GM12878 (cell line): ENCODE measurements at regions not wholly inside any gene's neighbourhood (a gene's known extent, or its start where the extent isn't known, plus 50 kb on each side); places are given as distances from the start of the nearest gene placed in this dataset.

Source experiments
- ATAC-seq: fragments of 200-7000 bp; cut with Tn5 transposase; 3 replicates; pipeline ENCODE4 v1.9.1; 2020; ENCODE audit warnings: mild to moderate bottlenecking, moderate library complexity
- BruUV-seq: library from RNA; stranded (reverse); fragments of 400-500 nt; replicated peaks from 2 replicates; lab custom pipeline; 2021; lab: Mats Ljungman, UMichigan
- CTCF ChIA-PET: fragments of 300-600 bp; sonication (Branson Sonifier 250); formaldehyde crosslinking; extraction: SDS; loops from one replicate; lab custom pipeline; 2021; ENCODE audit warnings: inconsistent platforms; lab: Yijun Ruan, JAX
- POLR2A ChIA-PET: fragments of 350-600 bp; formaldehyde crosslinking; extraction: SDS; loops from one replicate; lab custom pipeline; 2021; ENCODE audit warnings: inconsistent platforms; lab: Charles Lee
- RAD21 ChIA-PET: fragments of 300-600 bp; sonication (Branson Sonifier 250); formaldehyde crosslinking; loops from one replicate; lab custom pipeline; 2023; ENCODE audit warnings: antibody characterized with exemption; ENCODE audit not compliant: unreplicated experiment; lab: Charles Lee
- SMC1A ChIA-PET: fragments of 300-600 bp; sonication (Branson Sonifier 250); formaldehyde crosslinking; loops from one replicate; lab custom pipeline; 2023; ENCODE audit not compliant: unreplicated experiment, uncharacterized antibody; lab: Charles Lee
- DNase-seq: peaks from one replicate; pipeline ENCODE4 v3.0.0-alpha.2; 2011; ENCODE audit warnings: low read depth, low spot score
- FAIRE-seq: peaks from 3 replicates; lab custom pipeline; 2011; peaks lifted over from hg19 to GRCh38; lab: Jason Lieb, UNC
- H2AFZ ChIP-seq: 2 replicates; pipeline ENCODE4 v1.6.0; 2011; ENCODE audit warnings: low read depth, low read length, control low read depth; ENCODE audit not compliant: control insufficient read depth
- H3K27ac ChIP-seq: 2 replicates; pipeline ENCODE4 v1.5.1; 2011; ENCODE audit warnings: control low read depth; ENCODE audit not compliant: control insufficient read depth, insufficient read depth
- H3K27me3 ChIP-seq, 2 experiments: replicated peaks in 1 of 2; 2 replicates each; pipeline versions ENCODE4 v1.6.0 to v1.6.1; 2011; ENCODE audit warnings: low read length in 1 of 2; ENCODE audit not compliant: control insufficient read depth in 2 of 2, insufficient read depth in 2 of 2
- H3K36me3 ChIP-seq, 2 experiments: 2 replicates each; pipeline ENCODE4 v1.5.1; 2011; ENCODE audit warnings: low read length in 1 of 2; ENCODE audit not compliant: control insufficient read depth in 2 of 2, insufficient read depth in 2 of 2
- H3K4me1 ChIP-seq: 2 replicates; pipeline ENCODE4 v1.6.1; 2011; ENCODE audit warnings: mild to moderate bottlenecking, low read length, moderate library complexity, mixed read lengths; ENCODE audit not compliant: control insufficient read depth, insufficient read depth
- H3K4me2 ChIP-seq: 2 replicates; pipeline ENCODE4 v1.6.0; 2011; ENCODE audit warnings: control low read depth; ENCODE audit not compliant: control insufficient read depth, insufficient read depth
- H3K4me3 ChIP-seq: fragments of 200-600 bp; sonication (generic); 2 replicates; pipeline ENCODE4 v1.5.1; 2016
- H3K79me2 ChIP-seq: 2 replicates; pipeline ENCODE4 v1.6.0; 2011; ENCODE audit warnings: low read length; ENCODE audit not compliant: control insufficient read depth, insufficient read depth
- H3K9ac ChIP-seq: 2 replicates; pipeline ENCODE4 v1.8.0; 2011; ENCODE audit warnings: low read length, control low read depth, mixed read lengths; ENCODE audit not compliant: control insufficient read depth, insufficient read depth
- H3K9me3 ChIP-seq: replicated peaks from 3 replicates; pipeline ENCODE4 v1.5.1; 2011; ENCODE audit warnings: mild to moderate bottlenecking, low read length; ENCODE audit not compliant: control insufficient read depth, insufficient read depth
- H4K20me1 ChIP-seq: 2 replicates; pipeline ENCODE4 v1.6.0; 2011; ENCODE audit not compliant: control insufficient read depth, insufficient read depth
- ASH2L ChIP-seq: fragments of 300-600, 200-600 bp; sonication (generic); IDR thresholded peaks from 2 replicates; pipeline ENCODE4 v1.6.1; 2017; ENCODE audit warnings: low read depth, mild to moderate bottlenecking, borderline replicate concordance
- FOS ChIP-seq: IDR thresholded peaks from 3 replicates; pipeline ENCODE4 v1.6.1; 2011; ENCODE audit warnings: borderline replicate concordance; ENCODE audit not compliant: insufficient read length; ENCODE audit errors: extremely low read depth
- FOXK2 ChIP-seq: fragments of 450-650 bp; IDR thresholded peaks from 2 replicates; pipeline ENCODE4 v1.6.1; 2017; ENCODE audit warnings: mild to moderate bottlenecking, moderate library complexity
- HDAC2 ChIP-seq: fragments of 200-600 bp; sonication (generic); IDR thresholded peaks from 2 replicates; pipeline ENCODE4 v1.6.1; 2017
- IKZF1 ChIP-seq: fragments of 450-650 bp; conservative IDR thresholded peaks from 2 replicates; pipeline ENCODE4 v1.6.1; 2017; ENCODE audit warnings: antibody characterized with exemption, mild to moderate bottlenecking
- MEF2B ChIP-seq: fragments of 450-650 bp; IDR thresholded peaks from 2 replicates; pipeline ENCODE4 v1.6.1; 2018; ENCODE audit warnings: mild to moderate bottlenecking, moderate library complexity; ENCODE audit not compliant: partially characterized antibody, poor library complexity, severe bottlenecking
- MXI1 ChIP-seq: fragments of 150-350 bp; IDR thresholded peaks from 2 replicates; pipeline ENCODE4 v1.6.1; 2011; ENCODE audit warnings: low read depth, mild to moderate bottlenecking, inconsistent platforms, low read length, improper control_type of control experiment
- NR2C1 ChIP-seq: fragments of 450-650 bp; IDR thresholded peaks from 2 replicates; pipeline ENCODE4 v1.6.1; 2017; ENCODE audit warnings: antibody characterized with exemption, mild to moderate bottlenecking, moderate library complexity
- NR2F1 ChIP-seq: fragments of 450-650 bp; conservative IDR thresholded peaks from 2 replicates; pipeline ENCODE4 v1.6.1; 2017; ENCODE audit warnings: mild to moderate bottlenecking
- RCOR1 ChIP-seq: conservative IDR thresholded peaks from 2 replicates; pipeline ENCODE4 v1.6.1; 2012; ENCODE audit warnings: low read depth, low read length, improper control_type of control experiment
- SMC3 ChIP-seq: IDR thresholded peaks from 2 replicates; pipeline ENCODE4 v1.6.1; 2011; ENCODE audit warnings: low read length, improper control_type of control experiment, borderline replicate concordance
- SUPT20H ChIP-seq: IDR thresholded peaks from 2 replicates; pipeline ENCODE4 v1.6.1; 2011; ENCODE audit warnings: low read depth, mild to moderate bottlenecking, low read length, moderate library complexity, borderline replicate concordance; ENCODE audit not compliant: control insufficient read depth
- TCF7 ChIP-seq: IDR thresholded peaks from 2 replicates; pipeline ENCODE4 v1.6.1; 2014; ENCODE audit warnings: antibody characterized with exemption, borderline replicate concordance
- WGBS: methylation state at CpG from one replicate; pipeline ENCODE4 v1.1.6; 2016; ENCODE audit warnings: low lambda C conversion rate; ENCODE audit not compliant: insufficient replicate concordance, insufficient coverage; ENCODE audit errors: missing lambda C conversion rate; 5-methylcytosine and 5-hydroxymethylcytosine counted together
- in situ Hi-C: fragments of 300-500 bp; cut with MboI; formaldehyde crosslinking; loops from 9 replicates; pipeline ENCODE4 v1.14.3; 2018; ENCODE audit warnings: mixed read lengths
- intact Hi-C: fragments of 100-400 bp; cut with micrococcal nuclease; formaldehyde crosslinking; loops from one replicate; pipeline ENCODE4 v1.14.2; 2022; ENCODE audit not compliant: unreplicated experiment
- TF ChIP-seq, protein P1 (sequence below): fragments of 450-650 bp; IDR thresholded peaks from 2 replicates; pipeline ENCODE4 v1.6.1; 2017; ENCODE audit warnings: antibody characterized with exemption, mild to moderate bottlenecking, moderate library complexity

DNA sequence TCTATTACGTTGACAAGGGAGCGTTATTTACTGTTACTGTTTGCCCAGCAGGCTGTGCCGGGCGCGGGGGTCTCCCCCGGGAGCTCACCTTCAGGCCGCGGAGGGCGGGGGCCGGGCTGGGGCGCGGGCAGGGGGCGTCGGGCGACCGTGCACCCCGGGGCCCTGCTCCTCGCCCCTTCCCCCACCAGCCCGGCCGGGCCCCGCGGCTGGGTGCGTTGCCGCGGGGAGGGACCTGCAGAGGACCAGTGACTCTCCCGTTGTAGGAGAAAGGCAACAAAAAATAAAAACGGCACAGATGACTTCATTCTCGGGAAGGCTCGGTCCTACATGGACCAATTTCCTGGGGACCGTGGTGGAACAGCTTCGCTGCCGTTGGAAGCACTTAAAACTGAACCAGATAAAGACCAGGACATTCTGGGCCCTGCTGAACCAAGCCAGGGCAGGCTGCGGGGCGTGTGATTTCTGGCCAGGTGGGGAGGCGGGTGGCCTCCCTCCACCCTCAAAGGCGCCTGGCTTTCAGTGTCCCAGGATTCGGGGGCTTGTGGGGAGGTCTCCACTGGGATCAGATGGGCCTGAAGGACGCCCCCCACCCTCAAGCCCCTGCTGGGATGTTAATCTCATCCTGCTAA, 57.4 kb downstream of the IGLL1 start:
- ChIA-PET SMC1A (no interaction called here), CTCF (no interaction called here), RAD21 (no interaction called here), POLR2A (interaction anchor here (1.1 kb wide), 1 partner anchor 244 kb away, joined by 3 read pairs; no protein-coding TSS in a partner anchor)
- H3K4me1 ChIP-seq = 0 out of 2 replicates have a peak, but pooled peaks cover 3% of the 10 kb centered on the region
- intact Hi-C loops = no loop called here
- FAIRE-seq = no peak
- 18% methylated on average over 32 of the region's 38 CpGs for WGBS
- BruUV-seq = no TSS peak
- ATAC-seq = no peak; the same call in 2 of the 3 replicates
- no peak overlapping the region for H3K4me2 ChIP-seq
- no peaks in the 10 kb centered on the region for H3K36me3 ChIP-seq
- no peak overlapping the region for H3K27ac ChIP-seq
- H3K27me3 ChIP-seq = peaks cover 4% of the 10 kb centered on the region in 2 experiments; a peak in 3 of 4 replicates
- H4K20me1 ChIP-seq = no peaks in the 10 kb centered on the region
- no peak overlapping the region; the same call in 1 of the 2 replicates for H3K4me3 ChIP-seq
- H3K9me3 ChIP-seq = no peaks in the 10 kb centered on the region
- TF ChIP-seq ASH2L (no peak), FOXK2 (no peak), TCF7 (no peak)
- DNase-seq = no peak
- H2AFZ ChIP-seq = no peak overlapping the region; the same call in 1 of the 2 replicates
- H3K9ac ChIP-seq = no peak overlapping the region
- H3K79me2 ChIP-seq = no peaks in the 10 kb centered on the region
- in situ Hi-C loops = no loop called here

DNA sequence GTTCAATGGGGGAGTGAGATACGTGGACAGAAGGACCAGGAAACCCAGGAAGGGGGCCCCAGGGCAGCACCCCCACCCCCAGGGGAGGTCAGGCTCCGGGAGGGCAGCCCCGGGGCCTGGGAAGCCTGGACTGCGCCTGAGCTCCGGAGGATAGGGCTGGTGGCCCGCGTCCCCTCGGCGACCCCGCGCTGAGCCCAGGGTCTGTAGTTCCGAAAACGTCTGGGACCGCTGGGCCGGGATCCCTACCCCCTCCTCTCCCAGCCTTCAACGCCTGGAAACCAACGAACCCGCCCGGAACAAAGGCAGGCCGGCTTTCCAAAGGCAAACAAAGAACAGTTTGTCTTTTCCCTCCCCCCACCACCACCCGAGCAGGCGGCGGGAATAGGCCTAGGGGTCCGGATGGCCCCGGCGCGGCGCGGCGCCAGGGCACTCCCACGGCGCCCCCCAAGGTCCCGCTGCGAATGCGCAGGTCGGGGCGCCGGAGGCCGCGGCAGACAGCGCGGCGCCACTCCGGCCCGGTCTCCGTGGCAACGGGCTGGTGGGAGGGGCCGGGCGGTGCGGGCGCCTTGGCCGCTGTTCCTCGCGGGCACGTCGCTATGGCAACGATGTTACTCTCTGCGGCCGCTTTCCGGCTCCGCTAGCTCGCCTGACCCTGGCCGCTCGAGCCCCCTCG, 58.5 kb downstream of the IGLL1 start:
- Histone ChIP-seq H3K4me2 (peak overlapping the region; percentile 93), H3K36me3 (no peaks in the 10 kb centered on the region), H3K27me3 (peaks cover 4% of the 10 kb centered on the region in 2 experiments; a peak in 3 of 4 replicates), H3K9ac (peak overlapping the region; percentile 54; the same call in 1 of the 2 replicates), H2AFZ (peak overlapping the region; percentile 55), H3K9me3 (no peaks in the 10 kb centered on the region), H3K27ac (no peak overlapping the region), H3K79me2 (no peaks in the 10 kb centered on the region), H4K20me1 (no peaks in the 10 kb centered on the region), H3K4me1 (0 out of 2 replicates have a peak, but pooled peaks cover 3% of the 10 kb centered on the region), H3K4me3 (peak overlapping the region; percentile 57; the same call in 1 of the 2 replicates)
- FAIRE-seq = peak; percentile 54
- ChIA-PET RAD21 (no interaction called here), CTCF (no interaction called here), SMC1A (no interaction called here), POLR2A (no interaction called here)
- intact Hi-C loops (no loop called here), in situ Hi-C loops (no loop called here)
- BruUV-seq = no TSS peak
- DNase-seq = peak; percentile 11
- peak; percentile 99 for ATAC-seq
- WGBS = 5% methylated on average over 56 of the region's 65 CpGs
- TF ChIP-seq SUPT20H (no peak), NR2C1 (no peak), HDAC2 (no peak), SMC3 (no peak), MEF2B (no peak), RCOR1 (no peak), FOS (no peak), NR2F1 (0 out of 2 replicates have a peak, but pooled peaks have one; percentile 21), MXI1 (peak; percentile 82), IKZF1 (peak; percentile 24; the same call in 1 of the 2 replicates)
- TF ChIP-seq, protein P1, sequence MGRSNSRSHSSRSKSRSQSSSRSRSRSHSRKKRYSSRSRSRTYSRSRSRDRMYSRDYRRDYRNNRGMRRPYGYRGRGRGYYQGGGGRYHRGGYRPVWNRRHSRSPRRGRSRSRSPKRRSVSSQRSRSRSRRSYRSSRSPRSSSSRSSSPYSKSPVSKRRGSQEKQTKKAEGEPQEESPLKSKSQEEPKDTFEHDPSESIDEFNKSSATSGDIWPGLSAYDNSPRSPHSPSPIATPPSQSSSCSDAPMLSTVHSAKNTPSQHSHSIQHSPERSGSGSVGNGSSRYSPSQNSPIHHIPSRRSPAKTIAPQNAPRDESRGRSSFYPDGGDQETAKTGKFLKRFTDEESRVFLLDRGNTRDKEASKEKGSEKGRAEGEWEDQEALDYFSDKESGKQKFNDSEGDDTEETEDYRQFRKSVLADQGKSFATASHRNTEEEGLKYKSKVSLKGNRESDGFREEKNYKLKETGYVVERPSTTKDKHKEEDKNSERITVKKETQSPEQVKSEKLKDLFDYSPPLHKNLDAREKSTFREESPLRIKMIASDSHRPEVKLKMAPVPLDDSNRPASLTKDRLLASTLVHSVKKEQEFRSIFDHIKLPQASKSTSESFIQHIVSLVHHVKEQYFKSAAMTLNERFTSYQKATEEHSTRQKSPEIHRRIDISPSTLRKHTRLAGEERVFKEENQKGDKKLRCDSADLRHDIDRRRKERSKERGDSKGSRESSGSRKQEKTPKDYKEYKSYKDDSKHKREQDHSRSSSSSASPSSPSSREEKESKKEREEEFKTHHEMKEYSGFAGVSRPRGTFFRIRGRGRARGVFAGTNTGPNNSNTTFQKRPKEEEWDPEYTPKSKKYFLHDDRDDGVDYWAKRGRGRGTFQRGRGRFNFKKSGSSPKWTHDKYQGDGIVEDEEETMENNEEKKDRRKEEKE = no peak
